DND-41 (cell line): ENCODE measurements at regions not wholly inside any gene's neighbourhood (a gene's known extent, or its start where the extent isn't known, plus 50 kb on each side); places are given as distances from the start of the nearest gene placed in this dataset.

Source experiments
- ATAC-seq: fragments of 200-7000 bp; cut with Tn5 transposase; 3 replicates; pipeline ENCODE4 v1.9.1; 2021; ENCODE audit warnings: low read depth; ENCODE audit not compliant: insufficient read depth
- DNase-seq: peaks from one replicate; pipeline ENCODE4 v3.0.0-alpha.2; 2020
- H2AFZ ChIP-seq: 2 replicates; pipeline ENCODE4 v1.6.0; 2012; ENCODE audit warnings: low read depth, low read length
- H3K27ac ChIP-seq: 2 replicates; pipeline ENCODE4 v1.5.1; 2012; ENCODE audit warnings: low read length, inconsistent platforms
- H3K27me3 ChIP-seq: fragments of 200-600 bp; sonication (generic); 2 replicates; pipeline ENCODE4 v1.6.0; 2012; ENCODE audit warnings: low read length, mild to moderate bottlenecking, inconsistent platforms; ENCODE audit not compliant: insufficient read depth, poor library complexity
- H3K36me3 ChIP-seq: 2 replicates; pipeline ENCODE4 v1.5.1; 2012; ENCODE audit warnings: low read length, inconsistent platforms; ENCODE audit not compliant: insufficient read depth
- H3K4me1 ChIP-seq: 2 replicates; pipeline ENCODE4 v1.5.1; 2012; ENCODE audit warnings: mild to moderate bottlenecking, low read length; ENCODE audit not compliant: insufficient read depth
- H3K4me2 ChIP-seq: 2 replicates; pipeline ENCODE4 v1.6.0; 2012; ENCODE audit warnings: mild to moderate bottlenecking, moderate library complexity, low read length, inconsistent platforms; ENCODE audit not compliant: insufficient read depth
- H3K4me3 ChIP-seq, 2 experiments: fragments of 200-600 bp in 1 of 2; shearing (Covaris generic) in 1 of 2; 2 replicates each; pipeline ENCODE4 v1.5.1; 2012 to 2016; ENCODE audit warnings: inconsistent platforms in 2 of 2, low read length in 2 of 2, mild to moderate bottlenecking in 2 of 2, low read depth in 1 of 2, moderate library complexity in 1 of 2
- H3K79me2 ChIP-seq: 2 replicates; pipeline ENCODE4 v1.6.0; 2012; ENCODE audit warnings: low read length, inconsistent platforms; ENCODE audit not compliant: insufficient read depth
- H3K9ac ChIP-seq: 2 replicates; pipeline ENCODE4 v1.6.0; 2012; ENCODE audit warnings: low read depth, mild to moderate bottlenecking, inconsistent platforms, low read length, moderate library complexity
- H3K9me3 ChIP-seq: 2 replicates; pipeline ENCODE4 v1.5.1; 2012; ENCODE audit warnings: low read length, moderate library complexity, mild to moderate bottlenecking, inconsistent platforms; ENCODE audit not compliant: insufficient read depth, severe bottlenecking
- H4K20me1 ChIP-seq: 2 replicates; pipeline ENCODE4 v1.6.0; 2012; ENCODE audit warnings: low read length; ENCODE audit not compliant: insufficient read depth
- EZH2 ChIP-seq: IDR thresholded peaks from 3 replicates; pipeline ENCODE4 v1.6.1; 2012; ENCODE audit warnings: borderline replicate concordance, low read depth, mild to moderate bottlenecking, moderate library complexity, low read length, inconsistent platforms; ENCODE audit not compliant: severe bottlenecking
- TF ChIP-seq, protein P1 (sequence below): IDR thresholded peaks from 2 replicates; pipeline ENCODE4 v1.5.1; 2012; ENCODE audit warnings: borderline replicate concordance, low read length, moderate library complexity, mild to moderate bottlenecking; ENCODE audit not compliant: poor library complexity, severe bottlenecking; ENCODE audit errors: extremely low read depth

GRCh38 chr5:7970816-7971215 is 101.9 kb downstream of the MTRR start:
- Histone ChIP-seq H2AFZ (no peak overlapping the region), H4K20me1 (no peaks in the 10 kb centered on the region)
- no peak for ATAC-seq

DNA sequence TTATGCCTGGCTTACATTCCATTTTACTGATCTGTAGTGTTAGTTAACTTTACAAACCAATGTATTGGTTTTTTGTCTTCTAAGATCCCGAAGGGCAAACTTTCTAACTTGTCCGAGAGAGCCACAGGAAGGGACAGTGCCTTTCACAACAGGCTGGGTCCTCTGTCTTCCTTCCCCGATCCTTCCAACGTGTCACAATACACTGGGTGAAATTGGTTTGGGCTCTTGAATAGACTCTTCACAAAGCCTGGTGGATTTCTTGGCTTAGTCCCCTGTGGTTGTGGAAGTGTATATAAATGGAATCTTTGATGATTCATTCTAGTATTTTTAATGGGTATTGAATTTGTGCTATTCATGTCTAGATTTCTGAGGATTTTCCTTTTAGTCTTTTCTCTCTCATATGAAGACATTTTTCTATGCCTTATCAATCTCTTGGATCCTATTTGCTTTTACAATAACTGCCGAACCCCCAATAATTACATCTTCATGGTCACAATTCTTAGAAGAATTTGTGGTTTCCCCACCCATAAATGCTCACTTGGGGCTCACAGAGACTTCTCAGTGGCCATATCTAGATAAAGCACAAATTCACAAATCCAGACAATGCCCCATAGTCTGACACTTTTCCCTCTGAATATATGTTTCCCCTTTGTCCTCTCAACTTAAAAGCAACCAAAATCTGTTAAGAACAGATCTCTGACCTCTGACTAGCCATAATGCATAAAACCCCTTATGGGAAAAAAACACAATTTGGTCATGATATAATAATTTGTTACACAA is 107.7 kb downstream of the MTRR start:
- DNase-seq (no peak), ATAC-seq (no peak)
- Histone ChIP-seq H3K9me3 (no peaks in the 10 kb centered on the region), H3K9ac (no peak overlapping the region), H3K4me3 (no peak overlapping the region), H3K27ac (no peak overlapping the region), H4K20me1 (no peaks in the 10 kb centered on the region), H2AFZ (no peak overlapping the region), H3K4me1 (no peaks in the 10 kb centered on the region), H3K4me2 (no peak overlapping the region), H3K79me2 (no peaks in the 10 kb centered on the region), H3K36me3 (no peaks in the 10 kb centered on the region), H3K27me3 (no peaks in the 10 kb centered on the region)
- TF ChIP-seq, protein P1, sequence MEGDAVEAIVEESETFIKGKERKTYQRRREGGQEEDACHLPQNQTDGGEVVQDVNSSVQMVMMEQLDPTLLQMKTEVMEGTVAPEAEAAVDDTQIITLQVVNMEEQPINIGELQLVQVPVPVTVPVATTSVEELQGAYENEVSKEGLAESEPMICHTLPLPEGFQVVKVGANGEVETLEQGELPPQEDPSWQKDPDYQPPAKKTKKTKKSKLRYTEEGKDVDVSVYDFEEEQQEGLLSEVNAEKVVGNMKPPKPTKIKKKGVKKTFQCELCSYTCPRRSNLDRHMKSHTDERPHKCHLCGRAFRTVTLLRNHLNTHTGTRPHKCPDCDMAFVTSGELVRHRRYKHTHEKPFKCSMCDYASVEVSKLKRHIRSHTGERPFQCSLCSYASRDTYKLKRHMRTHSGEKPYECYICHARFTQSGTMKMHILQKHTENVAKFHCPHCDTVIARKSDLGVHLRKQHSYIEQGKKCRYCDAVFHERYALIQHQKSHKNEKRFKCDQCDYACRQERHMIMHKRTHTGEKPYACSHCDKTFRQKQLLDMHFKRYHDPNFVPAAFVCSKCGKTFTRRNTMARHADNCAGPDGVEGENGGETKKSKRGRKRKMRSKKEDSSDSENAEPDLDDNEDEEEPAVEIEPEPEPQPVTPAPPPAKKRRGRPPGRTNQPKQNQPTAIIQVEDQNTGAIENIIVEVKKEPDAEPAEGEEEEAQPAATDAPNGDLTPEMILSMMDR = no peak
- no peak for TF ChIP-seq EZH2

More at GRCh38 chr5:7970816-7971215, 101.9 kb downstream of the MTRR start:
- Histone ChIP-seq H3K9ac (no peak overlapping the region), H3K4me2 (no peak overlapping the region), H3K9me3 (no peaks in the 10 kb centered on the region), H3K36me3 (no peaks in the 10 kb centered on the region), H3K27ac (no peak overlapping the region), H3K27me3 (no peaks in the 10 kb centered on the region), H3K79me2 (no peaks in the 10 kb centered on the region), H3K4me3 (no peak overlapping the region), H3K4me1 (no peaks in the 10 kb centered on the region)
- DNase-seq = no peak
- TF ChIP-seq, protein P1 = no peak
- no peak for TF ChIP-seq EZH2

- Histone ChIP-seq H3K9me3 (no peaks in the 10 kb centered on the region), H3K27me3 (no peaks in the 10 kb centered on the region), H3K27ac (no peak overlapping the region), H3K4me3 (no peak overlapping the region), H3K9ac (no peak overlapping the region), H2AFZ (no peak overlapping the region), H3K36me3 (no peaks in the 10 kb centered on the region), H3K79me2 (no peaks in the 10 kb centered on the region), H3K4me1 (no peaks in the 10 kb centered on the region), H3K4me2 (no peak overlapping the region), H4K20me1 (no peaks in the 10 kb centered on the region)
- ATAC-seq (no peak), DNase-seq (no peak)
- TF ChIP-seq EZH2 = no peak
- TF ChIP-seq, protein P1 = no peak
These were observed 109.2 kb downstream of the MTRR start for GRCh38 chr5:7978114-7978513.
